ENCODE measurements at regions not wholly inside any gene's neighbourhood (a gene's known extent, or its start where the extent isn't known, plus 50 kb on each side); places are given as distances from the start of the nearest gene placed in this dataset.
"Not testable (repeated sequence)": the region's sequence is repeated elsewhere in the genome, so short reads cannot be mapped to it uniquely, and the experiment has no call there.

- H3K27me3 ChIP-seq (ENCODE audit: insufficient read depth, low read length, poor library complexity, severe bottlenecking) = no peaks in the 10 kb centered on the region
- H4K20me1 ChIP-seq (ENCODE audit: insufficient read depth, low read length, poor library complexity, severe bottlenecking) = no peaks in the 10 kb centered on the region
- H3K4me3 ChIP-seq (ENCODE audit: low read length, poor library complexity, severe bottlenecking) = no peak overlapping the region
- H2AFZ ChIP-seq (ENCODE audit: low read length) = no peak overlapping the region
- no peaks in the 10 kb centered on the region for H3K79me2 ChIP-seq (ENCODE audit: insufficient read depth, low read length)
- H3K9me2 ChIP-seq (replicated peaks; ENCODE audit: low read depth, low read length) = no peaks in the 10 kb centered on the region
- no peaks in the 10 kb centered on the region for H3F3A ChIP-seq (ENCODE audit: low read depth)
- no peaks in the 10 kb centered on the region for H3K4me1 ChIP-seq (ENCODE audit: insufficient read depth, low read length, poor library complexity, severe bottlenecking)
- TF ChIP-seq CTCF (conservative IDR thresholded peaks at IDR 0.05; ENCODE audit: low read length) (no peak), EZH2phosphoT487 (IDR thresholded peaks at IDR 0.05; ENCODE audit: borderline replicate concordance) (no peak)
- H3K4me2 ChIP-seq (ENCODE audit: low read depth, low read length, poor library complexity, severe bottlenecking) = no peak overlapping the region
- no peaks in the 10 kb centered on the region for H3K9me3 ChIP-seq (ENCODE audit: insufficient read depth, low read depth, low read length)
- no peak overlapping the region for H3K9ac ChIP-seq (ENCODE audit: low read depth, low read length, poor library complexity, severe bottlenecking)
- no peaks in the 10 kb centered on the region for H3K36me3 ChIP-seq (ENCODE audit: insufficient read depth, low read length)
Measured at GRCh38 chr3:75886971-75887526, 101.7 kb upstream of the ZNF717 start.

- H4K20me1 ChIP-seq (ENCODE audit: insufficient read depth, low read length, poor library complexity, severe bottlenecking) = no peaks in the 10 kb centered on the region
- no peaks in the 10 kb centered on the region for H3K9me3 ChIP-seq (ENCODE audit: insufficient read depth, low read depth, low read length)
- no peaks in the 10 kb centered on the region for H3K4me1 ChIP-seq (ENCODE audit: insufficient read depth, low read length, poor library complexity, severe bottlenecking)
- H3K79me2 ChIP-seq (ENCODE audit: insufficient read depth, low read length) = no peaks in the 10 kb centered on the region
- no peak for TF ChIP-seq CTCF (conservative IDR thresholded peaks at IDR 0.05; ENCODE audit: low read length)
- no peak for TF ChIP-seq EZH2phosphoT487 (IDR thresholded peaks at IDR 0.05; ENCODE audit: borderline replicate concordance)
- no peaks in the 10 kb centered on the region for H3K27me3 ChIP-seq (ENCODE audit: insufficient read depth, low read length, poor library complexity, severe bottlenecking)
- H3K9ac ChIP-seq (ENCODE audit: low read depth, low read length, poor library complexity, severe bottlenecking) = no peak overlapping the region
- H3K9me2 ChIP-seq (replicated peaks; ENCODE audit: low read depth, low read length) = no peaks in the 10 kb centered on the region
- H3K36me3 ChIP-seq (ENCODE audit: insufficient read depth, low read length) = no peaks in the 10 kb centered on the region
- no peak overlapping the region for H3K4me2 ChIP-seq (ENCODE audit: low read depth, low read length, poor library complexity, severe bottlenecking)
- no peaks in the 10 kb centered on the region for H3F3A ChIP-seq (ENCODE audit: low read depth)
- H2AFZ ChIP-seq (ENCODE audit: low read length) = no peak overlapping the region
- H3K4me3 ChIP-seq (ENCODE audit: low read length, poor library complexity, severe bottlenecking) = no peak overlapping the region
Measured at GRCh38 chr3:75894234-75894633, 108.9 kb upstream of the ZNF717 start.

- Histone ChIP-seq H3K9ac (ENCODE audit: low read depth, low read length, poor library complexity, severe bottlenecking) (no peak overlapping the region), H3K4me2 (ENCODE audit: low read depth, low read length, poor library complexity, severe bottlenecking) (no peak overlapping the region), H3K9me2 (replicated peaks; ENCODE audit: low read depth, low read length) (no peaks in the 10 kb centered on the region)
Measured at GRCh38 chr3:75896265-75896664, 110.9 kb upstream of the ZNF717 start.

GRCh38 chr3:75901446-75901845 lies 116.1 kb upstream of the ZNF717 start:
- not testable (repeated sequence) for H3K36me3 ChIP-seq (ENCODE audit: insufficient read depth, low read length); H3K79me2 ChIP-seq (ENCODE audit: insufficient read depth, low read length); H3K27me3 ChIP-seq (ENCODE audit: insufficient read depth, low read length, poor library complexity, severe bottlenecking); H3K4me2 ChIP-seq (ENCODE audit: low read depth, low read length, poor library complexity, severe bottlenecking); H3K9me3 ChIP-seq (ENCODE audit: insufficient read depth, low read depth, low read length); H4K20me1 ChIP-seq (ENCODE audit: insufficient read depth, low read length, poor library complexity, severe bottlenecking); H3K4me1 ChIP-seq (ENCODE audit: insufficient read depth, low read length, poor library complexity, severe bottlenecking); H3K9me2 ChIP-seq (replicated peaks; ENCODE audit: low read depth, low read length); H3K4me3 ChIP-seq (ENCODE audit: low read length, poor library complexity, severe bottlenecking); H3K9ac ChIP-seq (ENCODE audit: low read depth, low read length, poor library complexity, severe bottlenecking); H3F3A ChIP-seq (ENCODE audit: low read depth); H2AFZ ChIP-seq (ENCODE audit: low read length)

More at GRCh38 chr3:75896265-75896664, 110.9 kb upstream of the ZNF717 start:
- no peaks in the 10 kb centered on the region for H3K4me1 ChIP-seq (ENCODE audit: insufficient read depth, low read length, poor library complexity, severe bottlenecking)
- H3K4me3 ChIP-seq (ENCODE audit: low read length, poor library complexity, severe bottlenecking) = no peak overlapping the region
- H4K20me1 ChIP-seq (ENCODE audit: insufficient read depth, low read length, poor library complexity, severe bottlenecking) = no peaks in the 10 kb centered on the region
- no peaks in the 10 kb centered on the region for H3K9me3 ChIP-seq (ENCODE audit: insufficient read depth, low read depth, low read length)
- TF ChIP-seq CTCF (conservative IDR thresholded peaks at IDR 0.05; ENCODE audit: low read length) (no peak), EZH2phosphoT487 (IDR thresholded peaks at IDR 0.05; ENCODE audit: borderline replicate concordance) (no peak)
- H3K36me3 ChIP-seq (ENCODE audit: insufficient read depth, low read length) = no peaks in the 10 kb centered on the region
- H3K27me3 ChIP-seq (ENCODE audit: insufficient read depth, low read length, poor library complexity, severe bottlenecking) = no peaks in the 10 kb centered on the region
- H3F3A ChIP-seq (ENCODE audit: low read depth) = no peaks in the 10 kb centered on the region
- H2AFZ ChIP-seq (ENCODE audit: low read length) = no peak overlapping the region
- H3K79me2 ChIP-seq (ENCODE audit: insufficient read depth, low read length) = no peaks in the 10 kb centered on the region

All from Loucy (cell line).